ENCODE measurements at regions not wholly inside any gene's neighbourhood (a gene's known extent, or its start where the extent isn't known, plus 50 kb on each side); places are given as distances from the start of the nearest gene placed in this dataset.

- WGBS (ENCODE audit: low lambda C conversion rate), result 24% methylated on average over 5 of the region's 5 CpGs
- TF ChIP-seq ZNF207 (IDR thresholded peaks at IDR 0.05; ENCODE audit: borderline replicate concordance), result no peak
- no peak for TF ChIP-seq HOMEZ (CRISPR knock-in tag; IDR thresholded peaks at IDR 0.05; ENCODE audit: low read depth)
Observed at GRCh38 chr20:11372876-11373790, 544.6 kb upstream of the BTBD3 start.

GRCh38 chr20:11375335-11375734 is 542.4 kb upstream of the BTBD3 start:
- Histone ChIP-seq H2AFZ (ENCODE audit: low read length) (no peak overlapping the region), H3K9ac (ENCODE audit: insufficient read depth, low read depth, low read length) (no peak overlapping the region), H3K4me1 (ENCODE audit: insufficient read depth, low read length) (peaks cover 7% of the 10 kb centered on the region), H3K27me3 (ENCODE audit: control insufficient read depth in 1 of 2, insufficient read depth in 2 of 2, low read length in 2 of 2) (no peaks in the 10 kb centered on the region), H3K9me3 (ENCODE audit: low read length) (no peaks in the 10 kb centered on the region), H4K20me1 (ENCODE audit: insufficient read depth, low read length) (no peaks in the 10 kb centered on the region), H3K4me2 (ENCODE audit: low read depth, low read length) (no peak overlapping the region), H3K79me2 (ENCODE audit: insufficient read depth, low read length) (no peaks in the 10 kb centered on the region), H3K4me3 (replicated peaks in 1 of 3; ENCODE audit: insufficient read depth in 1 of 3, low read depth in 2 of 3, low read length in 3 of 3) (no peak overlapping the region), H3K27ac (ENCODE audit: extremely low read length, insufficient read depth, low read length) (no peak overlapping the region), H3K36me3 (replicated peaks in 1 of 2; ENCODE audit: control insufficient read depth in 1 of 2, insufficient read depth in 2 of 2, low read length in 2 of 2) (no peaks in the 10 kb centered on the region)
- POLR2A ChIA-PET, result no interaction called here
- CTCF ChIA-PET (ENCODE audit: low intra/inter-chr PET ratio, low total read pairs), result no interaction called here
- 4% methylated on average over 4 of the region's 4 CpGs for WGBS (ENCODE audit: low lambda C conversion rate)
- no TSS peak for BruUV-seq (replicated peaks)
- ATAC-seq, result no peak
- no peak for FAIRE-seq
- intact Hi-C loops (cut with micrococcal nuclease; ENCODE audit: unreplicated experiment), result no loop called here
- in situ Hi-C loops (cut with HindIII; ENCODE audit: extremely low pct_ligation_motif_present, low pct_unique_long_range_greater_than_20kb), result no loop called here
- no peak for DNase-seq (ENCODE audit: low spot score)
- TF ChIP-seq ZNF136 (CRISPR knock-in tag; IDR thresholded peaks at IDR 0.05; ENCODE audit: low read depth) (no peak), ZNF75D (CRISPR knock-in tag; IDR thresholded peaks at IDR 0.05; ENCODE audit: borderline replicate concordance) (no peak), ZNF710 (CRISPR knock-in tag; IDR thresholded peaks at IDR 0.05; ENCODE audit: borderline replicate concordance) (no peak)
- TF ChIP-seq, protein P1, sequence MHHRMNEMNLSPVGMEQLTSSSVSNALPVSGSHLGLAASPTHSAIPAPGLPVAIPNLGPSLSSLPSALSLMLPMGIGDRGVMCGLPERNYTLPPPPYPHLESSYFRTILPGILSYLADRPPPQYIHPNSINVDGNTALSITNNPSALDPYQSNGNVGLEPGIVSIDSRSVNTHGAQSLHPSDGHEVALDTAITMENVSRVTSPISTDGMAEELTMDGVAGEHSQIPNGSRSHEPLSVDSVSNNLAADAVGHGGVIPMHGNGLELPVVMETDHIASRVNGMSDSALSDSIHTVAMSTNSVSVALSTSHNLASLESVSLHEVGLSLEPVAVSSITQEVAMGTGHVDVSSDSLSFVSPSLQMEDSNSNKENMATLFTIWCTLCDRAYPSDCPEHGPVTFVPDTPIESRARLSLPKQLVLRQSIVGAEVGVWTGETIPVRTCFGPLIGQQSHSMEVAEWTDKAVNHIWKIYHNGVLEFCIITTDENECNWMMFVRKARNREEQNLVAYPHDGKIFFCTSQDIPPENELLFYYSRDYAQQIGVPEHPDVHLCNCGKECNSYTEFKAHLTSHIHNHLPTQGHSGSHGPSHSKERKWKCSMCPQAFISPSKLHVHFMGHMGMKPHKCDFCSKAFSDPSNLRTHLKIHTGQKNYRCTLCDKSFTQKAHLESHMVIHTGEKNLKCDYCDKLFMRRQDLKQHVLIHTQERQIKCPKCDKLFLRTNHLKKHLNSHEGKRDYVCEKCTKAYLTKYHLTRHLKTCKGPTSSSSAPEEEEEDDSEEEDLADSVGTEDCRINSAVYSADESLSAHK (CRISPR knock-in tag; IDR thresholded peaks at IDR 0.05; ENCODE audit: borderline replicate concordance), result no peak

More at GRCh38 chr20:11372876-11373790, 544.6 kb upstream of the BTBD3 start:
- H3K27me3 ChIP-seq (ENCODE audit: control insufficient read depth in 1 of 2, insufficient read depth in 2 of 2, low read length in 2 of 2), result no peaks in the 10 kb centered on the region
- H3K27ac ChIP-seq (ENCODE audit: extremely low read length, insufficient read depth, low read length), result no peak overlapping the region
- FAIRE-seq, result no peak
- POLR2A ChIA-PET, result no interaction called here
- no peaks in the 10 kb centered on the region for H3K4me1 ChIP-seq (ENCODE audit: insufficient read depth, low read length)
- CTCF ChIA-PET (ENCODE audit: low intra/inter-chr PET ratio, low total read pairs), result no interaction called here
- ATAC-seq, result no peak
- H3K4me2 ChIP-seq (ENCODE audit: low read depth, low read length), result no peak overlapping the region
- no peaks in the 10 kb centered on the region for H3K36me3 ChIP-seq (replicated peaks in 1 of 2; ENCODE audit: control insufficient read depth in 1 of 2, insufficient read depth in 2 of 2, low read length in 2 of 2)
- no peaks in the 10 kb centered on the region for H3K79me2 ChIP-seq (ENCODE audit: insufficient read depth, low read length)
- H4K20me1 ChIP-seq (ENCODE audit: insufficient read depth, low read length), result no peaks in the 10 kb centered on the region
- in situ Hi-C loops (cut with HindIII; ENCODE audit: extremely low pct_ligation_motif_present, low pct_unique_long_range_greater_than_20kb) (no loop called here), intact Hi-C loops (cut with micrococcal nuclease; ENCODE audit: unreplicated experiment) (no loop called here)
- no peaks in the 10 kb centered on the region for H3K9me3 ChIP-seq (ENCODE audit: low read length)
- H3K4me3 ChIP-seq (replicated peaks in 1 of 3; ENCODE audit: insufficient read depth in 1 of 3, low read depth in 2 of 3, low read length in 3 of 3), result no peak overlapping the region
- DNase-seq (ENCODE audit: low spot score), result no peak
- no peak overlapping the region for H3K9ac ChIP-seq (ENCODE audit: insufficient read depth, low read depth, low read length)
- no TSS peak for BruUV-seq (replicated peaks)
- no peak overlapping the region for H2AFZ ChIP-seq (ENCODE audit: low read length)
